Tongue (tissue), 1 donor: ENCODE measurements at regions not wholly inside any gene's neighbourhood (a gene's known extent, or its start where the extent isn't known, plus 50 kb on each side); places are given as distances from the start of the nearest gene placed in this dataset.

Source experiments
- DNase-seq: peaks from one replicate; pipeline ENCODE4 v3.0.0-alpha.2; 2015

DNA sequence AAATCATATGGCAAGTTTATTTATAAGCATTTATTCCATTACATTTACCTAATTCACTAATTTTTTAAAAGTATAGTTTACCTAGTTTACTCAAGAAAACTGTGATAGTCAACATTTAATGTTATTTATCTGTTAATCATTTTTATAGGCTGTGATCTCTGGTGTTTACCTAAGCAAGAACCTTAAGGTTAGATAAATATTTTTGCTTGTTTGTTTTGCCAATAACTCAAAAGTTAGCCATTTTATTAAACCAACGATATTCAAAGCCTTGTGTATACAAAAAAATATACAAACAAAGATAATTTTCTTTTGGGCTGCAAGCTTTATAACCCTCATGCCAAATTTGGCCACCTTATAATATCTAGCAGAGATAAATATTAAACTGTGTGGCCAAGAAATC, 157.3 kb downstream of the SLCO1B3 start:
- DNase-seq, result no peak

DNA sequence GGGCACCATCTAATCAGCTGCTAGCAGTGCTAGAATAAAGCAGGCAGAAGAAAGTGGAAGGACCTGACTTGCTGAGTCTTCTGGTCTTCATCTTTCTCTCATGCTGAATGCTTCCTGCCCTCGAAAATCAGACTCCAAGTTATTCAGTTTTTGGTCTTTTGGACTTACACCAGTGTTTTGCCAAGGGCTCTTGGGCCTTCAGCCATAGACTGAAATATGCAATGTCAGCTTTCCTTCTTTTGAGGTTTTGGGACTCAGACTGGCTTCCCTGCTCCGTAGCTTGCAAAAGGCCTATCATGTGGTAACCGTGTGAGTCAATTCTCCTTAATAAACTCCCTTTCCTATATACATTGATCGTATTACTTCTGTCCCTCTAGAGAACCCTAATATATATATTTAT, 159.3 kb downstream of the SLCO1B3 start:
- DNase-seq, result no peak

GRCh38 chr12:20985399-20985798, 145.6 kb upstream of the SLCO1B1 start:
- no peak for DNase-seq

- DNase-seq, result no peak
These were observed 129.2 kb upstream of the SLCO1B1 start for GRCh38 chr12:21001778-21002177.

DNA sequence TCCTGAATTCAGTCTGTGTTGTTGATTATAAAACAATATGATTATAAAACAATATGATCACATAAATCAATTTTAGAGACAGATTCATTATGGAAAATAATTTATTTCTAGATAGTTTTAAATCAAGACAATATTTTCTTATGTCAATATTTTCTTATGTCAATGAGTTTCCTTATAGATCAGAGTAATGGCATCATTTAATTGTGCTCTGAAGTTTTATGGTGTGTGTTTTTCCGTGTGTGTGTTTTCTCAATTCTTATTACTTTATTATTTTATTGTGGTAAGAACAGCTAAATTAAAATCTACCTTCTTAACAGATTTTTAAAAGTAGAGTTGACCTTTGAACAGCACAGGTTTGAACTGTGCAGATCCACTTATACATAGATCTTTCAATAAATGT, 105.3 kb upstream of the SLCO1B1 start:
- no peak for DNase-seq

DNA sequence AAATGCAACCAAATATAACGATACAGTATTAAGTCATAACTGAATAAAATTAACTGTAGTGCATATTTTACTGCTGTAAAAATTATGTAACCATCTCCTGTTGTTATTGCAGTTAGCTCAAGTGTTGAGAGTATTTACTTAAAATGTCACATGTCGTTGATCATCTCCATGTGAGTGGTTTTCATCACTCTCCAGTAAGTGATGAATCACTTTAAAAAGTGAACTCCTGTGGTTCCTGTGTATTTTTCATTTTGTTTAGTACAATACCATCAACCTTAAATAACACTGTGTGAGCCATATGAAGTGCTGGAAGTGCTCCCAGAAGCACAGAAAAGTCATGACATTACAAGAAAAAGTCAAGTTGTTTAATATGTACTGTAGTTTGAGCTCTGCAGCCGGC, 104.7 kb upstream of the SLCO1B1 start:
- peak; percentile 9 for DNase-seq

- no peak for DNase-seq
These were observed 76.7 kb upstream of the SLCO1B1 start for GRCh38 chr12:21054334-21054733.

GRCh38 chr12:21065845-21066244, 65.1 kb upstream of the SLCO1B1 start:
- DNase-seq, result no peak

DNA sequence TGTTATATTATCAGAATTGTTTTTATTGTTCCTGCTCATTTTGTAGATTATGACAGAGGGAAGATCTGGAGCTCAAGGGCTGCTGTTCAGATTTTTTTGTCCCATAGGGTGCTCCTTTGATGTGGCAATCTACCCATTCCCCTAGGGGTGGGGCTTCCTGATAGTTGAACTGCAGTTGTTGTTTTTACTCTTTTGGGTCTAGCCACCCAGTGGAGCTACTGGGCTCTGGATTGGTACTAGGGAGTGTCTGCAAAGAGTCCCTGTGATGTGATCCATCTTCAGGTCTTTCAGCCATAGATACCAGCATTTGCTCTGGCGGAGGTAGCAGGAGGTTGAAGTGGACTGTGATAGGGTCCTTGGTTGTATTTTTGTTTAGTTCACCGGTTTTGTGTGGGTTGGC, 57.9 kb upstream of the SLCO1B1 start:
- DNase-seq, result no peak

GRCh38 chr12:21073822-21074460, 57.1 kb upstream of the SLCO1B1 start:
- no peak for DNase-seq
